ENCODE measurements at regions not wholly inside any gene's neighbourhood (a gene's known extent, or its start where the extent isn't known, plus 50 kb on each side); places are given as distances from the start of the nearest gene placed in this dataset.

GRCh38 chr3:25044762-25045710 lies 383.0 kb upstream of the RARB start:
- Histone ChIP-seq H3K27me3 (replicated peaks in 1 of 4; ENCODE audit: control insufficient read depth in 3 of 4, extremely low read depth in 1 of 4, insufficient read depth in 3 of 4, low read length in 3 of 4) (no peaks in the 10 kb centered on the region), H2BK120ac (replicated peaks; ENCODE audit: low read depth, low read length) (no peak overlapping the region), H3K56ac (replicated peaks; ENCODE audit: insufficient read length, low read depth, low read length) (no peak overlapping the region), H2BK20ac (ENCODE audit: low read length) (no peak overlapping the region), H2AK5ac (ENCODE audit: low read depth, low read length) (no peak overlapping the region), H3K9me3 (ENCODE audit: insufficient read depth in 2 of 2, low read depth in 1 of 2, low read length in 1 of 2) (peaks cover 0 to 3% of the 10 kb centered on the region in 2 experiments; a peak in 1 of 4 replicates), H3K18ac (ENCODE audit: extremely low read depth, low read length) (no peak overlapping the region), H3K23ac (ENCODE audit: insufficient read length) (no peak overlapping the region), H3K4me1 (replicated peaks in 1 of 4; ENCODE audit: control insufficient read depth in 3 of 4, insufficient read depth in 4 of 4, low read length in 3 of 4) (no peaks in the 10 kb centered on the region), H3K4ac (replicated peaks; ENCODE audit: insufficient read length, low read depth, low read length) (no peak overlapping the region), H4K20me1 (replicated peaks in 1 of 2; ENCODE audit: control insufficient read depth in 1 of 2, insufficient read depth in 2 of 2, low read length in 2 of 2) (no peaks in the 10 kb centered on the region), H4K91ac (replicated peaks; ENCODE audit: insufficient read length, low read length) (no peak overlapping the region), H3K79me1 (ENCODE audit: low read depth, low read length) (no peaks in the 10 kb centered on the region), H3K79me2 (ENCODE audit: control insufficient read depth in 1 of 2, insufficient read depth in 2 of 2, low read length in 2 of 2) (no peaks in the 10 kb centered on the region), H4K8ac (ENCODE audit: extremely low read depth, insufficient read depth, low read length) (no peak overlapping the region), H2BK15ac (ENCODE audit: low read length) (no peak overlapping the region), H3K36me3 (ENCODE audit: control insufficient read depth in 2 of 4, insufficient read depth in 4 of 4, low read length in 3 of 4) (no peaks in the 10 kb centered on the region), H3K14ac (ENCODE audit: insufficient read length) (no peak overlapping the region), H3K23me2 (ENCODE audit: low read depth, low read length) (no peaks in the 10 kb centered on the region), H2BK5ac (ENCODE audit: low read depth, low read length) (no peak overlapping the region), H4K5ac (ENCODE audit: insufficient read length, low read depth, low read length) (no peak overlapping the region), H3K4me3 (ENCODE audit: extremely low read depth in 1 of 4, insufficient read depth in 2 of 4, low read depth in 3 of 4, low read length in 4 of 4) (no peak overlapping the region), H3K4me2 (ENCODE audit: insufficient read depth in 1 of 2, low read depth in 2 of 2, low read length in 2 of 2) (no peak overlapping the region), H3K9ac (replicated peaks in 1 of 4; ENCODE audit: extremely low read depth in 1 of 4, low read depth in 3 of 4, low read length in 3 of 4) (no peak overlapping the region), H3K27ac (ENCODE audit: low read depth, low read length) (no peak overlapping the region), H2AFZ (ENCODE audit: low read length) (peak overlapping the region; percentile 18), H2BK12ac (ENCODE audit: low read depth, low read length) (no peak overlapping the region)
- 80% methylated on average over 7 of the region's 7 CpGs; no CpG with 5 or more reads in 1 of the 2 experiments for WGBS, 2 experiments (ENCODE audit: extremely low coverage in 1 of 2, insufficient coverage in 1 of 2, insufficient read length in 1 of 2, insufficient replicate concordance in 2 of 2, low coverage in 1 of 2, low lambda C conversion rate in 2 of 2, missing lambda C conversion rate in 1 of 2)
- FAIRE-seq (no peak), DNase-seq (ENCODE audit: low read depth in 1 of 2, low spot score in 2 of 2) (no peak)
- CTCF ChIA-PET (ENCODE audit: partially characterized antibody) = interaction anchor here (1.6 to 2.8 kb wide), 2 partner anchors 11 to 14 kb away, joined by 6 to 22 read pairs; no protein-coding TSS in a partner anchor
- POLR2A ChIA-PET (ENCODE audit: partially characterized antibody) = no interaction called here
- TF ChIP-seq GTF2F1 (IDR thresholded peaks at IDR 0.05; ENCODE audit: borderline replicate concordance, low read depth, low read length) (no peak), BACH1 (IDR thresholded peaks at IDR 0.05; ENCODE audit: low read length) (no peak), EZH2 (IDR thresholded peaks at IDR 0.05; ENCODE audit: low read depth, low read length, severe bottlenecking) (no peak), BCL11A (IDR thresholded peaks at IDR 0.05; ENCODE audit: low read depth in 2 of 2, low read length in 2 of 2) (no peak)
- TF ChIP-seq, protein P1, sequence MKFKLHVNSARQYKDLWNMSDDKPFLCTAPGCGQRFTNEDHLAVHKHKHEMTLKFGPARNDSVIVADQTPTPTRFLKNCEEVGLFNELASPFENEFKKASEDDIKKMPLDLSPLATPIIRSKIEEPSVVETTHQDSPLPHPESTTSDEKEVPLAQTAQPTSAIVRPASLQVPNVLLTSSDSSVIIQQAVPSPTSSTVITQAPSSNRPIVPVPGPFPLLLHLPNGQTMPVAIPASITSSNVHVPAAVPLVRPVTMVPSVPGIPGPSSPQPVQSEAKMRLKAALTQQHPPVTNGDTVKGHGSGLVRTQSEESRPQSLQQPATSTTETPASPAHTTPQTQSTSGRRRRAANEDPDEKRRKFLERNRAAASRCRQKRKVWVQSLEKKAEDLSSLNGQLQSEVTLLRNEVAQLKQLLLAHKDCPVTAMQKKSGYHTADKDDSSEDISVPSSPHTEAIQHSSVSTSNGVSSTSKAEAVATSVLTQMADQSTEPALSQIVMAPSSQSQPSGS (IDR thresholded peaks at IDR 0.05; ENCODE audit: low read length) = no peak
- TF ChIP-seq, protein P2, sequence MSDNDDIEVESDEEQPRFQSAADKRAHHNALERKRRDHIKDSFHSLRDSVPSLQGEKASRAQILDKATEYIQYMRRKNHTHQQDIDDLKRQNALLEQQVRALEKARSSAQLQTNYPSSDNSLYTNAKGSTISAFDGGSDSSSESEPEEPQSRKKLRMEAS (IDR thresholded peaks at IDR 0.05) = no peak

Measured in H1 (cell line).